ENCODE measurements at regions not wholly inside any gene's neighbourhood (a gene's known extent, or its start where the extent isn't known, plus 50 kb on each side); places are given as distances from the start of the nearest gene placed in this dataset.
"Not testable (repeated sequence)": the region's sequence is repeated elsewhere in the genome, so short reads cannot be mapped to it uniquely, and the experiment has no call there.

DNA sequence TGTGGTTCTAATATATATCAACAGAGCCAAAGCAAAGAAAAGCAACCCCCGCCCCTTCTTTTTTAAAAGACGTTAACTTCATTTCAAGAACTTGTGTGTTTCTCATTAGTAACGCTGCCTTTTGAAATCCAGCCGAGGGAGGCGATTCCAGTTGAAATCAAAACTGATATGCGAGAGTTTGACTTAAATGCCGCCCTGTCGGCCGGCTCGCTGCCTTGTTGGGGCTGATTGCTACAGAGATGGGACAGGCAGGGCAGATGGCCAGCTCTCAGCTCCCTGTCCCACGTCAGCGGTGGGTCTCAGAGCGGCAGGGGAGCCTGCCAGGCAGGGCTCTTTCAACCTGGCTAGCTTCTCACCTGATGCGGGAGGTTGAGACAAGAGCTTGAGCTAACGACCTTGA lies 51.9 kb upstream of the ALX4 start:
- DNase-seq (ENCODE audit: low spot score): no peak

DNA sequence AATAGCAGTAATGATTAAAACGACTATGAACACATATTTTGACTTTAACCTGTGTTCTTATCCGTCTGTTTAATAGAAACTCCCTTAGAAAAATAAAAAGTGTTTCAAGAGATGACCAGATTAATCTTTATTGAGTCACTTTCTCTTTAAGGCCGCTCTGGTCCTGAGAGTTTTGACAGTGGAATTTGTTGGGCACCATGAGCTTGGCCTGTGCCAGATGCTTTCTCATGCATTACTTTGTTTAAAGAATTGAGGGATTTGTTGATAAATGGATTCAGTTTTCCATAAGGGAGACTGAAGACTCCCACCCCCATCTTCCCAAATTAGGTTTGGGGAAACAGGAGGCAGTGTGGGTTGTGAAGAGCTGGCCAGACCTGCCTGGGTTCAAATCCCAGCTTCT lies 53.2 kb upstream of the ALX4 start:
- DNase-seq (ENCODE audit: low spot score): no peak

DNA sequence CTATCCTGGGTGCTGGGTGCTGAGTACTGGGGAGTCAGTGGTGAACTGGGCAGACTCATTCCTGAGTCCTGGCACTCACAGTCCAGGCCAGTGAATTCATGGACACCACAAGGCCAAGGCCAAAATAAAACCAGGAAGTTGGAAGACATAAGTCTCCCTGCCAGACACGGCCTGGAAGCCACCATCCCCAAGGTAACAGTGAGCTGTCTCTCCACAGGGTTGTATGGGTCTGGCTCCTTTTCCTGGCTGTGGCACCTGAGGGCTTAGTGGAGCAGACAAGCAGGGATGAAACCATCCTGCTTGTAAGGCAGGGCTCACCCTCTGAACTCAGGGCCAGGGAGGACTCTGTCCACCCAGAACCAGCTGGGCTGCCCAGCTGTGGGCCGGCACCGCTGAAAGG lies 54.7 kb upstream of the ALX4 start:
- DNase-seq (ENCODE audit: low spot score): no peak

DNA sequence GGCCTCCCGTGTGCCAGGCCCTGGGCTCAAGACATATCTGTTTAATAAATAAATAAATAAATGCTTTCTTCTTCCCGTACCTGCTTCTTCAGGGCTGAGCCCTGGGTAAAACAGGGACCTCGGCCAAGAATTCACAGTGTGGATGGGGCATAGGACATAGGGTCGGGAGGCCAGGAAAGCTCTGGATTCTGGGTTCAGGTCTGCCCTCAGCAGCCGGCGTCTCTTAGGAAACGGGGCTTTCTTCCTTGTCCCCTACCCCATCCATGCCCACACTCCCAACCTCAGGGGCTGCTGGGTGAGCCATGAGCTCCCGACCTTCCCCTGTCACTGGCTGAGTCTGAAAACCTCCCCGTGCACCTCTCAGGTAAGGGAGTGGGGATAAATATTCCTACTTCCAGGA lies 55.7 kb upstream of the ALX4 start:
- no peak for DNase-seq (ENCODE audit: low spot score)

DNA sequence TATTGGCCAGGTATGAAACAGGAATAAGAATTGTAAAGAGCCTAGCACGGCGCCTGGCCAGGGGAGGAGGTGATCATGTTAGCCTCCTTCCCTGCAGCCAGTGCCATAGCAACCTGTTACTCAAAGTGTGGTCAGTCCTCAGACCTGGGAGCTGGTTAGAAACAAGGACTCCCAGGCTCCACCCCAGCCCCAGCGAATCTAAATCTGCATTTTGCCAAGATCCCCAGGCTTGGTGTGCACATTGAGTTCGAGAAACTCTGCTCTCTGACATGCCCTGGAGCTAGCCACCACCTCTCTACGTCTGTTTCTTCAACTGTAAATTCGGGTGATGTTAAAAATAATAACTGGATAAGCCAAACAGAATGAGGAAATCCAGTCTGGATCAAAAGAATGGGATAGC lies 56.1 kb upstream of the ALX4 start:
- DNase-seq (ENCODE audit: low spot score): no peak

DNA sequence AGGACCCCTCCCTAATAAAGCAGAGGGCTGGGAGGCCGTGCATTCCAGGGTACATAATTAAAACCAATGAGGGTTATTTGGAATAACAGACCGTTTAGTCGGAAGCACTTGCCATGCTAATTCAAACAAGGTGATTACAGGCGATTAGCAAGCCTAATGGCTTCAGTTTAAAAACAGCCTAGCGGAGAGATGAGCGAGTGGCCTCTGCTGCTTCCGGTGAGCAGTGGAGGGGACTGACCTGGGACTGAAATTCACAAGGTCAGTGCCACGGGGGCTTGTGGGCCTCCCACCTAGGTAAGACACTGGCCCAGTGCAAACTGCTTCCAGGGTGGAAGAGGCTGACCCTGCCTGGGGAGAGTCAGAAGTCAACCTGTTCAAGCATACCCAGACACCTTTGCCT lies 56.8 kb upstream of the ALX4 start:
- no peak for DNase-seq (ENCODE audit: low spot score)

DNA sequence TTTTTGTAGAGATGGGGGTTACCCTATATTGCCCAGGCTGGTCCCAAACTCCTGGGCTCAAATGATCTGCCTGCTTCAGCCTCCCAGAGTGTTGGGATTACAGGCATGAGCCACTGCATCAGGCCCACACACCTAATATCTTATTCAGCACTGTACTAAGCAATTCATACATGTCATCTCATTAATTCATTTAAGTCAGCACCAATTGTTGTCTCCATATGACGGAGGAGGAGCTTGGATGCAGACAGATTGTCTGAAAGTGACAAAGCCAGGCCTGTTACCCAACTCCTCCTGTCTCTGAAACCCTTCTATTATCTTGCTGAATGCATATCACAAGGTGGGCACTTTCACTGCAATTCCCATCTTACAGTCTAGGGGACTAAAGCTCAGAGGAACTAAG lies 57.5 kb upstream of the ALX4 start:
- no peak for DNase-seq (ENCODE audit: low spot score)

DNA sequence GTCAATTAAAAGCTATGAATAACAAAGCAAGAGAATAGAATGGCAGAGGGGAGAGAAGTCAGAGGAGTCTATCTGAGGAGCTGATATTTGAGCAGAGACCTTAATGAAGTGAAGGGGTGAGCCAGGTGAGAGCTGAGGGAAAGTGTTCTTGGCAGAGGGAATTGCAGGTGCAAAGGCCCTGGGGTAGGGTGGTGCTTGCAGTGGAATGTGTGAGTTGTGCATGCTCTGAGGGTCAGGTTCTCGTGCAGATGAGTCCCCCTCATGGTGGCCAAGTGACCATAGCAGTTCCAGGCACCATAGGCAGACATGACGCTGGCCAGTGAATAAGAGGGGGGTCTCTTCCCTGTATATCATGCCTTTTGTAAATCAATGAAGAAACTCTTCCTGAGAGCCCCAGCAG lies 58.9 kb upstream of the ALX4 start:
- no peak for DNase-seq (ENCODE audit: low spot score)

DNA sequence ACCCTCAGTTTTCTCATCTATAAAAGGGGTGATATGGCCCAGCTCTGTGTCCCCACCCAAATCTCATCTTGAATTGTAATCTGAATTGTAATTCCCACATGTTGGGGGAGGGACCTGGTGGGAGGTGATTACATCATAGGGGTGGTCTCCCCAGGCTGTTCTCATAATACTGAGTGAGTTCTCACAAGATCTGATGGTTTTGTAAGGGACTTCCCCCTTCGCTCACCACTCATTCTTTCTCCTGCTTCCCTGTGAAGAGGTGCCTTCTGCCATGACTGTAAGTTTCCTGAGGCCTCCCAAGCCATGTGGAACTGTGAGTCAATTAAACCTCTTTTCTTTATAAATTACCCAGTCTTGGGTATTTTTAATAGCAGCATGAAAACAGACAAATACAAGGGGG lies 61.1 kb upstream of the ALX4 start:
- not testable (repeated sequence) for DNase-seq (ENCODE audit: low spot score)

DNA sequence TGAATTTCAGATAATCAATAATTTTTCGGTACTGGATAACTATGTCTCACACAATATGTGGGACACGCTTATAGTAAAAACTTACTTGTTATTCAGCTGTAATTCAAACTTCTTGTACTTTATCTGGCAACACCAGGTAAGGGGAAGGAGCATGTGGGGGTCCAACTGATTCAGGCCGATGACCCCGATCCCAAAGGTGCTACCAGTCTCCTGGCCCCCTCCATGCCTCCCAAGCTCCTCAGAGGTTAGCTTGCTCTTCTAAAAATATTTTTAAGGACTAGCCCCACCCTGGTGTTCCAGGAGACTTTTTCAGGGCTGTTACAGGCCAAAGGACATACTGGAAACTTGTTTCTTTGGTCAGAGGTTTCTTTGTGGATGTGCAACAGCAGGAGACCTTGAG lies 61.8 kb upstream of the ALX4 start:
- DNase-seq (ENCODE audit: low spot score): no peak

DNA sequence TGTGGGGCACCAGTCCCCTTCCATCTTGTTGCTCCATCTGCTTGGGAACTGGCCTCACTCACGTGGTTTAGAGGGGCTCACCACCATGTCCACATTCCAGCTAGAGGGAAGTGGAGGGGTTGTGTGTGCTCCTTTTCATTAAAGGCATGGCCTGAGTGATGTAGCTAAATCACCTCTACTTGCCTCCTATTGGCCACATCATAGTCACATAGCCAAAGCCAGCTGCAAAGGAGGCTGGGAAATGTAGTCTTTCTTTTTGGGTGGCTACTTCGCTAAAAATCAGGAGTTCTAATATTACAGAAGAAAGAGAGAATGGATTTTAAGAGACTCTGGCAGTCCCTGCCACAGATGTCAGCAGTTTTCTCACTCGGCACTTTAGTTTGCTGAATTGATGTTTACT lies 63.0 kb upstream of the ALX4 start:
- DNase-seq (ENCODE audit: low spot score): no peak

DNA sequence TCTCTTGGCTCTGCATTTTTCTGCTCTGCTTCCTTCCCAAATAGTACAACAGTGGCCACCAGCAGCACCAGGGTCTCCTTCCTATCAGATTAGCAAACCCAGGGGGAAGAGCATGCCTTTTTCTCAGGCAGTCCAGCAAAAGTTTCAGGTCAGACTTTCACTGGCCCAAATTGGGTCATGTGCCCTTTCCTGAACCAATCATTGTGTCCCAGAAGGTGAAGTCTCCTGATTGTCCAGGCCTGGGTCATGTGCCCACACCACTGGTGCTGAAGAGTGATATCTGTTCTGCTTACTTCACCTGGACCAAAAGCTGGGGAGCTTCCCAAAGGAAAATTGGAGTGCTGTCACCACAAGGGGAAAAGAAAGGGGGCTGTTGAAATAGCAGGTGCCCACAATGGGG lies 64.1 kb upstream of the ALX4 start:
- no peak for DNase-seq (ENCODE audit: low spot score)

DNA sequence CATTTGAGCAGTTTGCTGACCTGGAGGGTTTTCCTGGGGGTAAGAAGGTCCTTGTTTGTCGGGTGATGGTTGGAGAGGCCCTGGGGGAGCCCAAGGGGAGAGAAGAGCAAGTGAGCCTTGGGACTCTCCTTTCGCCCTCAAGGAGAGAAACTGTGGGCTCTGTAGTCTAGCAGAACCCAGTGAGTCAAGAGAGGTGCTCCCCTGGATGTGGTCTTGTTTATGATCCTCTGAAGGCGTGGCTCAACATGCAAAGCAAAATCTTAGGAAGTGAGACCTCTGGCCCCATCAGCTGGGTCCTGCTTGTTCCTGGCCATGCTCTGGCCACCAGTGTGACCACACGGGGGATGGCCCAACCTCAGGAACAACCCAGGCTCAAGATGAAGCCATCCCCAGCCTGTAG lies 66.5 kb upstream of the ALX4 start:
- no peak for DNase-seq (ENCODE audit: low spot score)

DNA sequence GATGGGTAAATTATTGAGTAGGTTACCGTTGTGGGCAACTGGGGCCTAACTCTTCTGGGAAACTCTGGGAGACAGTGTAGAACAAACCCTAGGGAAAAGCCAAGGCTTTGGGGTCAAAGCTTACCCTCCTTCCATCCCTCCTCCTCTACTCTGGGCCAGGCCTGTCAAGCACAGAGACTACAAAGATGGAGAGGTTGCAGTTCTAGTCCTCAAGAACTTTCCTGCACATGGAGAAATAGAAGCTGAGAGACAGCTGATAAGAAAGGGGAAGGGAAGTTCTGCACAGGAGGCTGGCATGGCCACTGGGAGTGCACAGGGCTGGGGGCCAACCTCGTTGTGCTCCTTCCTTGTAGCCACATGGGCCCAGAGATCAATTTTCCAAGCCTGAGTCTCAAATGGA lies 67.2 kb upstream of the ALX4 start:
- no peak for DNase-seq (ENCODE audit: low spot score)

DNA sequence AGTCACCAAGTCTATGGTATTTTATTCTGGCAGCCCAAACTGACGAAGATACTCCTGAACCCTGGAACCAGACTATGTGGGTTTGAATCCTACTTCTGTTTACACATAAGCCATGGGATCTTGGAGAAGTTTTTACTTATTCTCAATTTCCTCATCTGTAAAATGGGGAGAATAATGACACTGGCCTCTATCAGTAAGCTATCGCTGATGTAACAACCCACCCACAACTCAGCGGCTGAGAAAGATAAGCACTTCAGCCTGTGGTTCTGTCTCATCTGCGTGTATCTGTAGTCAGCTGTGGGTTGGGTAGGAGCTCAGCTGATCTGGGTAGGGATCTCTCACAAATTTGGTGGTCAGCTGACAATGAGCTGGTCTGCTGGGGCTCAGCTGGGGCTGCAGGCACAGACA lies 68.0 kb upstream of the ALX4 start:
- DNase-seq (ENCODE audit: low spot score): no peak

DNA sequence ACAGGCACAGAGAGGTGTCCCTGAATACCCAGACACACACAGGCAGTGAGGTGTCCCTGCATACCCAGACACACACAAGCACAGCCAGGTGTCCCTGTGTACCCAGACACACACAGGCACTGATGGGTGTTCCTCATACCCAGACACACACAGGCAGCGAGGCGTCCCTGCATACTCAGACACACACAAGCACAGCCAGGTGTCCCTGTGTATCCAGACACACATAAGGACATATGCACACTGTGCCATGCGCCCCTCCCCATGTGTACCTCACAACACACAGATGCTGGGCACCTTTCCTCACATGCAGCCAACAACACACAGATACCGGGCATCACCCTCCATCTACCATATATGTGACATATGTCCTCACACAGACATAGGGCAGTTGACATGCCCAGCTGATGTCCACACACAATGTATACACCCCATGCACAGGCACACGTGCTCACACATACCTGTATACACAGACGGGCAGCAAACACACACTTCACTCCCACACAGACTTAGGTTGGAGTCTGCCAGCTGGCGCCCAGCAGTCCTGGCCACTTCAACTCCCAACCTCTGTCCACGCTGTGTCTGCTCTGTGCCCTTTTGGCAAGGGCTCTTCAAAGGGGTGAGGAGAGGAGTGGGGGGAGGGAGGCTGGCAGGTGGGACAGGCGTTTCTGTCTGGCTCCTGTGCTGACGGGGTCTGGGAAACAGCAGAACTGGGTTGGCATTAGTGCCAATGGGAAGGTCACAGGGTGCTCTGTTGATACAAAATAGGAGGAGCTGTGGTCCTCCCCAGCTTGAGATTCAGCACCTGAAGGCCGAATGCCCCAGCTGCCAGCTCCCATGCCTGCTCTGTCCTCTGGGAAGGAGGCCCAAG lies 69.4 kb upstream of the ALX4 start:
- no peak for DNase-seq (ENCODE audit: low spot score)

DNA sequence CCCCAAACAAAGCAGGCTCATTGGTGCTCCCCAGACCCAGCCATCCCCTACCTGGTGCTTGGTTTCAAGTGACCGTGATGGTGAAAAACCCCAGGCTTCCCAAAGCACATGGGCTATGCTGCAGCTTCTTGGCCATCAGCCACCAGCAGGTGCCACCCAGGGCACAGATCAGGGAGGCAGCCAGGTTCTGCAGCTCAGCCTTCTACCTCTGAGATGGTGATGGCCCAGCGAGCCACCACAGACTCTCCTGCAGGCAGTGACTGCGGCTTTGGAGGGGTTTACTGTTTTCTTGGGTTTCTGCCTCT lies 70.0 kb upstream of the ALX4 start:
- no peak for DNase-seq (ENCODE audit: low spot score)

DNA sequence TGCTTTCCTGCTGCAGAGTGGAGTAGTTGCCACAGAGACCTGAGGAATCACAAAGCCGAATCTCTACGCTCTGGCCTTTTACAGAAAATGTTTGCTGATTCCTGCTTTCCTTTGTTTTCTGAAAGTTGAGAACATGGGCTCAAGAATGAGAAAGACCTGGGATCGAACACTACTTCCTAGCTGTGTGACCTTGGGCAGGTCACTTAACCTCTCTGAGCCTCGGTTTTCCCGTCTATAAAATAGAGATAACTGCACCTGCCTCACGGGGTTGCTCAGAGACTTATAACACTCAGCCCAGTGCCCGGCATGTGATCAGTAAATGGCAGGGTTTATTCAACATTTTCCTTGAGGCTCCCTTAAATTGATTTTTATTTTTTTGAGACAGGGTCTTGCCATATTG lies 70.9 kb upstream of the ALX4 start:
- no peak for DNase-seq (ENCODE audit: low spot score)

DNA sequence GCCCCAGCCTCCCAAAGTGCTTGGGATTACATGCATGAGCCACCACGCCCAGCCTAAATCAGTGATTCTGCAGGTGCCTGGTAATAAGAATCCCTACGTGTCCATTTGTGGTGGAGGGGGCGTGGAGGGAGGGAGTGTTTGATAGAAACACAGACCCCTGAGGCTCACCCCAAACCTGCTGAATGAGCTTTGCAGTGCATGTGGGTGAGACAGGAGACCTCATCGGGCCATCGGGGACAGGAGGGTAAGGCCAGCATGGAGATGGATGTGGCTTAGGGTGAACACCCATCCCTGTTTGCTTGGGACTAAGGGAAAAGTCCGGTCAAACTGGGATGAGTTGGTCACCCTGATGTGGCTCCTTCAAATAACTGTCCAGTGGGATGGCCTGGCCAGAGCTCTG lies 71.3 kb upstream of the ALX4 start:
- no peak for DNase-seq (ENCODE audit: low spot score)

DNA sequence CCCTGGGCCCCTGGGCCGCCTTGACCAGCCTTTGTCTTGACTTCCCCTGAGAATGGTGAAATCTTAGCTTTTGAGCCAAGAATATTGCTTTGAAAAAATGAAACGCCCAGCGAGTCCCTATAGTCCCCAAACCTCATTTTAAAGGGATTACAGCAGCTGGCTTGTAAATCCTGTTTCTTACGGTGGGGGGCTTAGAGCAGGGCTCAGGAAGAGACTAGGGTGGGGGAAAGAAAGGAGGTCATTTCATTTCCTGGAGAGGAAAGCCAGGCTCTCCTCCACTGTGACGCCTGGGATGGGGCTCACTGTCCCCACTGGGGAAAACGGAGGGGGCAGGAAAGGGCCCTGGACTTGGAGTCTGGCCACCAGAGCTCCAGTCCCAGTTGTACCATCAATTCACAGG lies 72.2 kb upstream of the ALX4 start:
- DNase-seq (ENCODE audit: low spot score): no peak

DNA sequence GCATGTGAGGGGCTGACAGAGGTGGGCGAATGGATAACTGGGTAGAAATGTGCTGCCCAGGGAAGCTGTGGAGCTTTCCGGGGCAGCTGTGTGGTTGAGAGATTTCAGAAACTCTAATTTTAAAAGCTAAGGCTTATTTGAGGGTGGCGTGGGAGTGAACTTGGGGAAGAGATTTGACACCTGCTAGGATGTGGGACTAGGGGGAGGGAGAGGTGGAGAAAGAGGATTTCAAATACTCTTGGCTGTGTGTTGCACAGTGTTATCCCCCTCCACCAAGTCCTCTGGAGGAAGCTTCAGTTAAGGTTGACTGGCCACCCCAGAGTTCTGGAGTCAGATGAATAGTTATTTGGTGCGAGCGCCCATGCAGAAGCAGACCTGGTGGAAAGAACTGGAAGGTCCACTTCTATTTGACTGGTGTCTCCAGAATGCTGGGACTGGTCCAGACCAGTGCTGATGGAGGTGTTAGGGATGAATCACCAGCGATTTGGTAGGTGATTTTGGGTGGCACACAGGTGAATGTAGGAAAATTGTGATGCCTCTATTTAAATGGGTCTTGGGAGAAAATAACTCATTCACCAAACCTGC lies 72.8 kb upstream of the ALX4 start:
- DNase-seq (ENCODE audit: low spot score): no peak

DNA sequence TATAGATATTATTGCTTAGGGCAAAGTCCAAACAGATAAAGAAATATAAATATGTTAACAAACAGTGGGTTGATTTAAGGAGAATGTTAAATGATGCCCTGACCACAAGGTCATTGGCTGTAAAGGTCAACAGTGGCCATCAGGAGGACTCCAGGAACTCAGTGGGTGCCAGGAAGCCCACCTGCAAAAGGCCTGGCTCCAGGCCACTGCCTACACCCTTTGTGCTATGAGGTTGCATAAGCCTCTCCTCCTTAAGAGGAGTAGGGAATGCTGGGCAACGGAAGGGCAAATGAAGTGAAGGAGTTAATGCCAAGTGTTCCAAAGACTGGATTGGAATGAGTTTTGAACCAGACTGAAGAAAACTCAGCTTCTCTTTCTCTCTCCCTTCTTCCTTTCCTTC lies 73.3 kb upstream of the ALX4 start:
- no peak for DNase-seq (ENCODE audit: low spot score)

DNA sequence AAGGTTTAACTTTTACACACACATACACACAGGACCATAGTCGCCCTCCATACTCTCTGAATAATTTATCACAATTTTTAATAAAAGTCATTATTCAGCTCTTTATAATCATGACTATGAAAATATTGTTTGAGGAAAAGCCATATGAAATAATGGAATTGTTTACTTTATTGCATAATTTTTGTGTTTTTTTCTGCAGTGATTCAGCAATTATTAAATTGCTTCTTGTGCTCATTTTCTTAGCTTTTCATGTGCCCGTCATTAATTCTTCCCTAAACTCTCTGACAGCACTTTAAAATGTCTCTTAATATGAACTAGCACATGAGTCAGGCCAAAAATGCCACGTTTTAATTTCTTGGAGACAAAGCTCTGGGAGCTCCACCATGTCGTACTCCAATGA lies 77.5 kb upstream of the ALX4 start:
- DNase-seq (ENCODE audit: low spot score): no peak

DNA sequence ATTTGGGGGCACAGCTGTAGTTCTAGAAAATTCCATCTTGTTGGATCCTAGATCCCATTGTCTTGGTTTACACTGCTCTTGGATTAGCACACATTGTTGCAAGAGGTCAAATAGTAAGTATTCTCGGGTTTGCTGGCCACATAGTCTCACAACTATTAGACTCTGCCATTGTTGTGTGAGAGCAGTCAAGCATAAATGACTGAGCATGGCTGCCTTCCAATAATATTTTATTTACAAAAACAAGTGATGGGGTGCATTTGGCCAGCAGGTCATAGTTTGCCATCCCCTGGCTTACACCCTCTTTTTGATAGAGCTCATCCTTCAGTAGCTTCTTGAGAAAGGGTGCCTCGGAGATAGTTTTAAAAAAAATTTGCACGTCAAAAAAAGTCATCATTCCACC lies 77.9 kb upstream of the ALX4 start:
- DNase-seq (ENCODE audit: low spot score): no peak
